ENCODE measurements at regions not wholly inside any gene's neighbourhood (a gene's known extent, or its start where the extent isn't known, plus 50 kb on each side); places are given as distances from the start of the nearest gene placed in this dataset.

DNA sequence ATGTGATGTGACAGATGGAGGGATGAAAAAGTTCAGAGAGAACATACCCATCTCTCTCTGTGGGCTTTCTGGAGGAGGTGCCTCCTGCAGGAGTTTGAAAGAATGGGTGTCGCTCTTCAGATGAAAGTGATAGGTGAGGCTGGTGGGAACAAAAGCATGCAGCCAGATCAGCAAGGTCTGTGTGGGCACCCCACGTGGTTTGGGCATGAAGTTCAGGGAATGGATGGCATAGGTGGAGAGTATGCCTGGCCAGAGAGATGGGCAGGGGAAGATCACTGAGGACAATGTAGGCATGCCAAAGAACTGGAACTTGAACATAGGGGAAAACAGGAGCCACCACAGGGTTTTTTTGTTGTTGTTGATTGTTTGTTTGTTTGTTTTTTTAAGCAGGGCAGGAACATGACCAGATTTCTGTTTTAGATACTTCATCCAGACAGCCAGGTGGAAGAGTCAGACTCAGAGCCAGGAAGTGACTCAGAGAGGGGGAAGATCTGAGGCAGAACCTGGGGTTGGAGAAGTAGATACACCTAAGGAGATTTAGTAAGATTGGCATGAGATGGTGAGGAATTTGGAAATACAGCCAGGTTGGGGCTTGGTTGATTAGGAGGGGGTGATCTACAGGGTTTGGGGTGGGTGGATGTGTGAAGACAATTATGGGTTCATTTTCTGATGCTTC, 64.8 kb upstream of the CLSTN2 start:
- intact Hi-C loops (cut with DNase I), result no loop called here
- peak in 8 of 42 donors; percentile 4 to 36 (median 8) for DNase-seq

DNA sequence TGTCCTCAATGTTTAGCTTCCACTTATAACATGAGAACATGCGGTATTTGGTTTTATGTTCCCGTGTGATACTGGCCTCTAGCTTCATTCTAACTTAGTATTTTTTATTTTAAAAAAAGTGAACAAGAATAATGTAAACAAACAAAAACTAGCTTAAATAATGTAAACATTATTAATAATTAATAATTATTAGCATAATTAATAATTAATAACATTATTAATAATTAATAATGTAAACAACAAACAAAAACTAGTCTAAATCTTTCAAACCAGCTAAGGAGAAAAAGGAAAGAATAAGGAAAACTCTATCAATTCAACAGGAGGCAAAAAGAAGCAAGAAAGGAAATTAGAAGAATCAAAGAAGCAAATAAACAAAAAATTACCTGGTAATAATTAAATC, 66.2 kb upstream of the CLSTN2 start:
- intact Hi-C loops (cut with DNase I), result no loop called here
- DNase-seq, result no peak

DNA sequence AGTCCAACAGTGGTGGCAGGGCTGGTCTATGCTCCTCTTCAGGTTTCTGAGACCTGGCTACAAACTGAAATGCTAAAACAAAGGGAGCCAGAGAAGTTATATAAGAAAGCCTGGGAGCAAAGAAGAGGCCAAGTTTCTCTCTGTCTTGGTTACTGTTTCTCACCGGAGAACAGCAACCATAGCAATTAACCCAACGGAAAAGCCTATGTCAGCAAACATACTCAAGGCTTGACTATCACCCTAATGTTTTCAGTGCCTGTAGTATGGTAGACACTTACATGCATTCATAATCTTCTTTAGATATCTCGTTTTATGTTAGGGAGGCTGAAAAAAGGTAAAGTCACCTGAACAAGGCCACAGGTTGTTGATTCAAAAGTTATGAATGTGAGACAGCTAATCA, 86.3 kb upstream of the CLSTN2 start:
- DNase-seq, result no peak
- intact Hi-C loops (cut with DNase I), result no loop called here

DNA sequence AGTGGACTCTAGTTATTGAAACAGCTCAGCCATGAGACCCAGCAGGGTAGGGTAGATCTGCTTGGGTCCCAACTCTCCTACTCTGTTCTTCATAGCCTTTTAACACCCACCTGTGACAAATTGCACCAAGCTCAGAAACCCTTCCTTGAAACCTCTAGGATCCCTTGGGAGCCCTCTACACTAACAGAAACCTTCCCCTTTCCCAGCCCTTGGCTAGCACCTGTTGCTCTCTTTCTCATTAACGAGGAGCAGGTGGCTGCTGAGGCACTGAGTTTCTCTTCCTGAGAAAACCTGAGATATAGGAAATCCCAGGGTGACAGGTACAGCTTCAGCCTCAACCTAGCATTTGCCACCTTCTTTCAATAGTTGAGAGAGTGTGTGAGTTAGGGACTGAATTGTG, 88.3 kb upstream of the CLSTN2 start:
- no peak for DNase-seq
- intact Hi-C loops (cut with DNase I), result no loop called here

DNA sequence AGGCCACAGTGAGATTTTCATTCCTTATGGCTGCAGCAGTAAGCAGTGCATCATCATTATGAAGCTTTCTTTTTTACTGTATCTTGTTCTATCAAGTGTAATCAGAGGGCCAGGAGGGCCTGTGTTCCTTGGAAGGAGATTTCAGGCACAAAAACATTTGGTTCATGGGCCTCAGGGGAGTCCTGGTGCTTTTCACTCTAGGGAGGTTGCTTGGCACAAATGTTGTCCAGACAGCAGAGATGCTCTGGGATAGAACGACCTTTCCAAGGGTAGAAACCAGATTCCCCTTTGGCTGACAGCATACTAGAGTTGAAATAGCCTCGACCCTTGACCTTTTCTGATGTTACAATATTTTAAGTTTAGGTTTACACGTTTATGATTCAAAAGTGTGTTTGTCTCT, 95.3 kb upstream of the CLSTN2 start:
- intact Hi-C loops (cut with DNase I), result no loop called here
- DNase-seq, result no peak

DNA sequence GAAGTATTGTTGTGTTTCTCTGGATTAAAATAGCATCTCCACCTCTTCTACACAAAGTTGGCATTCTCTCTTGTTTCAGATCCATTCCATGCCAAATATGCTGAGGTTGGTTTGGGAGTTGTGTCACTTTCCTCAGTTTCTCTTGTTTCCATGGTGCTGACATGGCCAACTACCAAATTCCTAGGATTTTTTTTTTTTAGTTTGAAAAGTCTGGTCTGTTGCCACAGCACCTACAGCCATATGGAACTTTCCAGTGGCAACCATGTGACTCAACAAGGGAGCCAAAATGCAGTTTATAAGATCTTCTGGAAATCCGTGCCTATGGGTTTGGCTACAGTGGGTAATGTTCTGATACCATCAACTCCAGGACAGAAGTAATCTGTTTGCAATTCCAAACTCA, 96.0 kb upstream of the CLSTN2 start:
- intact Hi-C loops (cut with DNase I), result no loop called here
- no peak for DNase-seq

DNA sequence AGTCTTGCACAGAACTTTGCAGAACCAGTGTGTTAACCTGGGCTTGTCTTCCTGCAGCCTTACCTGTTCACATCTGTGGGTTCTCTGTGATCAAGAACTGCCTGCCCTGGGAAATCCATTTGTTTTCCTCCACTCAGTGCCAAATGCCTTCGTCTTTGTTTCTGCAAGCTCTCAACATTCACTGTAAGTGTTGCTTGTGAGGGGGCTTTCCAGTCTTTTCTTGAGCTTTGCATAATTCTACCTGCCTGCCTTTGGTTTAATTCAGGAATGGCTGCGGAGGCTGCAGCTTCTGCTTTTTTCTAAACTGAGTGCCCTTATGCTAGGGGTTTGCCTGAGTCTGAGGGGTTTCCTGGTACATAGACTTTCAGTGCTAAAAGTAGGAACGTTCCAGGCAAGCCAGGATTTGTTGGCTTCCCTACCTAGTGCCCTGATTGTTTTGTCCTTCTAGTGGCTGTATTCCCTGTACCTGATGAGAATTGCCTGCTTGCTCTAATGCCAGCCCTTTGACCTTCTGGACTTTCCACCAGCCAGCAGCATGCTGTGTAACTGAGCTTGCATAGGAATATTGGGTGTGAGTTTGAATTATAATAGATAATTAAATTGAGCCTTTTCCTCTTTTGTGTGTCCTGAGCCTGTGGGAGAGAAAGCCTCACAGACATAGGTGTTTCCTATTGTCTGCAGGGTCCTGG, 96.6 kb upstream of the CLSTN2 start:
- DNase-seq, result no peak
- intact Hi-C loops (cut with DNase I), result no loop called here

DNA sequence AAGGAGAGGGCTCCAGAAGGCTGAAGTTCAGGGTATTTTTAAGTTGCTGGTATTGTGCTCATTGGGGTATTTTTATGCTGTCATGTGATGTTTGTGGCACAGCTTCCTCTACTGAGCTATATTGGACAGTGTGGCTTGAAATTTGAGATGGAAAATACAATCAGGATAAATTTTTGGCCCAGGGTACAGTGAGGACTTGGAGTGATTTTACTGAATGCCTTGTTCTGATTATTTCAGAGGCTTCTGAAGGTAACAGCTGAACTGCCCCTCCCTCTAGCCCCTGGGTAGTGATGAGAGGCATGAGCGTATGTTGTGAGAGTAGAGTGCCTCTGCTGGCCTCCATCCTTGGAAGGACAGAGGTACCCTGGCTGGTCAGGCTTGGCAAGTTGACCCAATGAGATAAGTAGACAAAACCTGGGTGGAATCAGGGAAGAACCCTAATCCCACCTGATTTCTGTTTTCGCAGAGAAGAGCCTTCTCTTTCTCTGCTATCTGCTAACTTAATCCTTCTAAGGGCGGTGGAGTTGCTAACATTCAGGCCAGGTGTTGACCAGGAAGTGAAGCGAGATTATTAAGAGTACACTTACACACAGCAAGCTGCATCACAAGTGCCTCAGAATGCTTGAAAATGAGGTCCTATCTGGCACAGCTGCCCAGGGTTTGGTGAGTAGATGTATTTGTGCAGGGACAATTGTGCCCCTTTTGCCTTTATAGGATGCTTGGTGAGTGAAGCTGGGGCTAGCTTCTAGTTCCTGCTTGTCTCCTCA, 98.1 kb upstream of the CLSTN2 start:
- intact Hi-C loops (cut with DNase I), result no loop called here
- no peak for DNase-seq

DNA sequence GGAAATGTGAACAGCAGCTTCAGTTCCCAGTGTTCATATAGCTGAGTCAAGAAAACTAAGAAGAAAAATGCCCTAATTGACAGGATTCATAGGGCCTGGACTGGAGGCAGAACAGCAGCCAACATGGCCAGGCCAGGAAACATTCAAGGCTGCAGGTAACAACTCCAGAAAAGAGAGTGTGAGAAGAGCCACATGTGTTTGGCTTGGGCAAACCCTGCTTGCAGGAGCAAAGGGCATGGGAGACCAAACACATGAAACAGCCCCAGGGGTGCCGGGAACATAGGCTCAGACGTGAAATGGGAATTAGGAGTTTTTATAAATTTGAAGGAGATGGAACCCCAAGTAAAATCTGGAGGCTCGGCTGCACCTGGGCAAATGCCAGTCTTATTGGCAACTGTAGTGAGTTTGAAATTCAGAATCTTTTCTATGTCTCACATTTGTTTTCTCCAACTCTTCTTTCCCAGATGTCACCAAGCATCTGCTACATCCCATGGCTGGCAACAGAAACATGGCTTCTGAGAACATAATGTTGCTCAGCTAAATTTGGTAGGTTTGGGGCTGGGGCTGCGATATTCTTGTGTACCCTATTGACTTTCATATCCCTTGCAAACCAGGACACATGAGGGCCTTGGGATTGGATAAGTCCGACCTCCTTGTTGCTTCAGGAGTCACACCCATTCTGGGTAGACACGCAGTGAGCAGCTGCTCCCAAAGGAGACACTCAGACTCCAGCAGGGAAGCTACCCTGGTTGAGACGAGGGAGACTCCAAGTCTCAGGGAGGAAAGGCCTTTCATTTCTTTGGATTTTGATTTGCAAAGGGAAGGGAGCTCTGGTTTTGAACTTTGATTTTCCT, 98.9 kb upstream of the CLSTN2 start:
- DNase-seq, result no peak
- intact Hi-C loops (cut with DNase I), result no loop called here

DNA sequence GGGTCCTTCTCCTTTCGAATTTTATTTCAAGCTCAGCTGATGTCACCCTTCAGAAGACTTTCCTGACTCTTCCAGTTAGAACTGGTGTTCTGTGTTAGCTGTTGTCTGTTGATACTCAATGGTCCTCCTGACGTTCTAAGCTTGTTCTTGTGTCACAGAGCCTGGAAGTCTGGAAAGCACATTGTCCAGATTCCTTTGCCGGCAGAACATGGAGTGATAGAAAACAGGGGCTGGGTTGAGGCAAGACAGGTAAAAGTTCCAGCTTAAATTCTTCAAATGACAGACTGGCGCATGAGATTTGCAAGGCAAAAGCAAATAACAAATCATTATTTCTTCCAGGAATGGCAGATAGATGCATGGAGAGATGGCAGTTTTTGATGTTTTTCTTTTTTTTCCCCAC, 102.0 kb upstream of the CLSTN2 start:
- no peak for DNase-seq
- intact Hi-C loops (cut with DNase I), result no loop called here

DNA sequence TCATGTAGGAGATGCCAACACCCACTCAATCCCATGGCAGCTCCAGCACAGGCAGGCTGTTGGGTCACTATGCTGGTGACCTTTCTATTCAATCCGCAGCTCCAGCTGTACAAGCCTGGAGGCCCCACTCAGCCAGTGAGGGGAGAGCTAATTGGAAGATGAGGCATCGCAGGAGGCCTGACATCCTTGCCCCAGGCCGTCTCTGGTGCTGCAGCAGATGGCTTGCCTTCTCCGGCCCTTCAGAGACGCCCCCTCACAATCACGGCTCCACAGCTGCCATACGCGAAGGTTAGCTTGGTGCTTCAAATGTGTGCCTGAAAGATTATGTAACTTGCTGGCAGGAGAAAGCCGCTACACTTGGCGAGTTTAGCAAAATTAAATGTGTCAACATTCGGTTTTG, 104.2 kb upstream of the CLSTN2 start:
- DNase-seq, result peak in 4 of 42 donors; percentile 3 to 39 (median 26)

DNA sequence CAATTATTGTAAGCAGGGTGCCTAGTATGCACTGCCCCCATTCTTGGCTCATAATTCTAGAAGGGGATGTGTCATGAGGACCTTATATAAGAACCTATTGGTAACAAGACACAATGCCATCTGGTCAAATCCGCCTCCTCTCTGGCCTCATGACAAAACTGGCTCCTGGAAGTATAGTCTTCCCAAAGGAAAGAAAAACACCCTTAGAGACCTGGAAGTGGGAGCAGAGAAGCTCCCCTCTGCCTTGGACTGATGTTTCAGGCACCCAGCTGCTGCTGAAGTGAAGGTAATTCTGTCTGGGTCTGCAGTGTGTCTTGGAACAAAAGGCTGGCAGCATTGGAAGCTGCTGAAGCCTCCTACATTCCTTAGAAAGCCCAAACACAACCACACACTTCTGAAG, 107.2 kb upstream of the CLSTN2 start:
- DNase-seq, result no peak
- intact Hi-C loops (cut with DNase I), result no loop called here

More for the DNA sequence above, 104.2 kb upstream of the CLSTN2 start:
- intact Hi-C loops (cut with DNase I), result no loop called here

DNA sequence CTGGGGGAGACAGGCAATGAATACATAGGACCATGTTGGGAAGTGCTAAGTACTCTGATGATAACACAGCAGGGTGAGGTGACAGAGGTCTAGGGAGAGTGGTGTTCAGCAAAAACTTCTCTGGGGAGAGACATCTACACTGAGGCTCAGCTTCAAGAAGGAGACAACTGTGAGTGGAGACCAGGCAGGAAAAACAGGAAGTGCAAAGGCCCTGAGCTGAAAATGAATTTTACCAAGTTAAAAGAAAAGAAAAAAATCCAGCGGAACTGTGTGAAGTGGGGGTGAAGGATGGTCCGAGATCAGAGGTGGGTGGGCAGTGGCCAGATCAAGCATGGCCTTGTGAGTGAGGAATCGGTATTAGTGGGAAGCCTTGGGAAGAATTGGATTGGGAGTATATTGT, 110.1 kb upstream of the CLSTN2 start:
- intact Hi-C loops (cut with DNase I), result no loop called here
- no peak for DNase-seq

DNA sequence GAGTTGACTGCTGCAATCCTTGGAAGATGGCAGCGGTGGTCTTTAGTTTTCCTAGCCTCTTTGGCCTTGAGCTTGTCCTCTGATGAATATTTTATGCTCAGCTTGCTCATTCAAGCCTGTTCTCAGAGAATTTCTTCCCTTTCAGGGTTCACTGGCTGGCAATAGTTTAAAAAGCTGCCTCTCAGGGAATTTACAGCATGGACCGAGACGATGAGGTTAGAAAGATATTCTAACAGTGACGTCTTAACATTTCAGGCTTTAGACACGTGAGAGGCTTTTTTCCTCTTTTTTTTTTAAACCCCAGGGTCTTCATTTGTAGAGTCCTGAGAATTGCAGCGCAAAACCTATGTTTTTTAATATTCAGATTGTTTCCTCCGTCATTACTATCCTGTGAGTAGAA, 120.3 kb upstream of the CLSTN2 start:
- DNase-seq, result no peak
- intact Hi-C loops (cut with DNase I), result no loop called here

DNA sequence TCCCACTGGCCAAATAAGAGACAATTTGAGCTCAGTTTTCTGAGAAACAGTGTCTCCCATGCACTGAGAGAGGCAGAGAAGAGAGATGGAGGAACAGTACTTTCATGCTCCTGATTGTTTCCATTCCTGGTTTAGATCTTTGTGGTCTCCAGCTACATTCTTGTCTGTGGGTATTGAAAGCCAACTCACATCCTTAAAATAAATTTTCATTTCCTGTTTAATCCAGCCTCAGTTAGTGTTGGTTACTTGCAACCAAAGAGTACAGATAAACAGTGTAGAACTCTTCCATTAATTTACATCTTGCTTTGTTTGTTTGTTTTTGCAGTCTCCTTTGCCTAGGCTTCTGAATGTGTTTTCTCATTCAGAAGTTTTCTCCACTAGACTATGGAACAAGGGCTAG, 123.7 kb upstream of the CLSTN2 start:
- intact Hi-C loops (cut with DNase I), result no loop called here
- no peak for DNase-seq

DNA sequence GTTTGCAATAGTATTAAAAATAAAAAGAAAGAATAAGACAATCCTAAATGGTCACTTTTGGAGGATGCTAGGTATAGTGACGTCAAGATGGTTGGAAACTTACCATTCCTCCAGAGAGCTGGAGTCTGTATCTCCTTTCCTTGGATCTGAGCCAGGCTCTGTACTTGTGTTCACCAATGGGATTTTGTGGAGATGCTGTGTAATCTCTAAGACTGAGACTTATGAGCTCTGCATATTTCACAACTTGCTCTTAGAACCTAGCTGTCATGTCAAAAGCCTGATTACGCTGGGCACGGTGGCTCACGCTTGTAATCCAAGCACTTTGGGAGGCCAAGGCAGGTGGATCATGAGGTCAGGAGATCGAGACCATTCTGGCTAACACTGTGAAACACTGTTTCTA, 126.8 kb upstream of the CLSTN2 start:
- DNase-seq, result no peak
- intact Hi-C loops (cut with DNase I), result no loop called here

DNA sequence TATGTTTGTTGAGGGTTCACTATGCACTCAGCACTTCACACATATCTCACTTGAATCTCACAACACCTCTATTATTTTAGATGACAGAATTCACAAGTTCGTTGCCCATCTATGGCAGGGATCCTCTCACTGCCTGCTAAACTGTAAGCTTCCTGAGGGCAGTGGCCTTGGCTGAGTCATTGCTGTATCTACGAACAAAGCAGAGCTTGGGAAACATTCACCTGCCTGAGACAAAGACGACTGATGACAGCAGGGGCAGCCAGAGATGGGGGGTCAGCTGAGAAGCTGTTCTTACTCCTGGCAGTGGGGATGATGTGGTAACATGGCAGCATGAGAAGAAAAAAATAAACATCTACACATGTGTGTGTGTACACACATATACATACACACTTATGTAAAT, 125.5 kb upstream of the NMNAT3 start:
- intact Hi-C loops (cut with DNase I), result no loop called here
- no peak for DNase-seq

DNA sequence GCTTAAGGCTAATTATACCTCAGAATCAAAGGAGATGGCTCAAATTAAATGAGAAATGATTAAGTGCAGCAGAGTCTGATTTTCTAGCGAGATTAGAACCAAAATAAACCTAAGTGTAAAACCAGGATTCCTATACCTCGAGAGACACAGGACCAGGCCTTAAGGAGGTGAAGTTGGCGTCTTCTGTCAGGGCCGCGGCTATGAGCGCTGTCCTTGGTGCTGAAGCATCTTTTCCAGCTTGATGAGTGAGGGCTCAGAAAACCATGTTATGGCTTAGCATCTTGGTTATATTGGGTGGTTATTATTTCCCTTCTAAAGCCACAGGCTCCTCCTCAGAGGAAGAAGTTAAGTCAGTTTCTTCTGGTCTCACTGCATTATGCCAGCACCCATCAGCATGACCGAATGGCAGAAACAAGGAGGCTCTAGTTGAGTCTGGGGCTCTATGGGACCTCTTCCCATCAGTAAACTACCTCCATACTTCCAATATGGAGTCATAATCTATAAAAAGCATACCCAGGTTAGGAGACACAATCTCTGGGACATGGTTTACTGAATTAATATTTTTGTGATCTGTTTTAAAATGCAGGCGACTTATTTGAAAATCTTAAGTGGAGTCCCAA, 120.1 kb upstream of the NMNAT3 start:
- intact Hi-C loops (cut with DNase I), result no loop called here
- DNase-seq, result peak in 7 of 42 donors; percentile 4 to 49 (median 14)

All from head of caudate nucleus (tissue), 42 donors.